MCF 10A (cell line): ENCODE measurements at regions not wholly inside any gene's neighbourhood (a gene's known extent, or its start where the extent isn't known, plus 50 kb on each side); places are given as distances from the start of the nearest gene placed in this dataset.

Source experiments
- BruUV-seq: library from RNA; stranded (reverse); fragments of 400-500 nt; replicated peaks from 2 replicates; lab custom pipeline; 2021; lab: Mats Ljungman, UMichigan
- CTCF ChIA-PET: fragments of 300-600 bp; sonication (Branson Sonifier 250); formaldehyde crosslinking; extraction: SDS; loops from one replicate; lab custom pipeline; 2021; ENCODE audit warnings: antibody characterized with exemption, inconsistent platforms; lab: Yijun Ruan, JAX
- POLR2A ChIA-PET: fragments of 300-600, 350-650 bp; sonication (Branson Sonifier 250); formaldehyde crosslinking; extraction: SDS; loops from one replicate; lab custom pipeline; 2020; ENCODE audit warnings: antibody characterized with exemption, inconsistent platforms; lab: Yijun Ruan, JAX
- DNase-seq: peaks from one replicate; pipeline ENCODE4 v3.0.0-alpha.2; 2018; ENCODE audit not compliant: unreplicated experiment
- H3K27ac Mint-ChIP-seq: one replicate; pipeline ENCODE4 v1.8.0; 2022; ENCODE audit warnings: mild to moderate bottlenecking, low read depth, mixed read lengths; ENCODE audit not compliant: unreplicated experiment
- H3K27me3 Mint-ChIP-seq: one replicate; pipeline ENCODE4 v1.8.0; 2022; ENCODE audit warnings: mixed read lengths; ENCODE audit not compliant: insufficient read depth, unreplicated experiment
- H3K36me3 Mint-ChIP-seq: one replicate; pipeline ENCODE4 v1.8.0; 2022; ENCODE audit warnings: mild to moderate bottlenecking, moderate library complexity, mixed read lengths; ENCODE audit not compliant: insufficient read depth, unreplicated experiment
- H3K4me1 Mint-ChIP-seq: one replicate; pipeline ENCODE4 v1.8.0; 2022; ENCODE audit warnings: mixed read lengths; ENCODE audit not compliant: insufficient read depth, unreplicated experiment
- H3K4me3 Mint-ChIP-seq: one replicate; pipeline ENCODE4 v1.8.0; 2022; ENCODE audit warnings: mild to moderate bottlenecking, moderate library complexity, mixed read lengths; ENCODE audit not compliant: unreplicated experiment
- H3K9me3 Mint-ChIP-seq: one replicate; pipeline ENCODE4 v1.8.0; 2022; ENCODE audit warnings: mixed read lengths; ENCODE audit not compliant: unreplicated experiment
- CTCF ChIP-seq: fragments of 200-600 bp; IDR thresholded peaks from one replicate; pipeline ENCODE4 v1.8.0; 2022; ENCODE audit warnings: antibody characterized with exemption, mild to moderate bottlenecking; ENCODE audit not compliant: unreplicated experiment
- intact Hi-C: fragments of 100-400 bp; cut with micrococcal nuclease; formaldehyde crosslinking; loops from 2 replicates; pipeline ENCODE4 v1.14.1; 2022

GRCh38 chr10:132130286-132131265 is 56.2 kb upstream of the DPYSL4 start:
- peaks cover 8% of the 10 kb centered on the region for H3K9me3 Mint-ChIP-seq
- ChIA-PET CTCF (interaction anchor here (0.7 to 0.9 kb wide), 2 partner anchors 12 to 43 kb away, joined by 3 read pairs; no protein-coding TSS in a partner anchor), POLR2A (no interaction called here)
- H3K27ac Mint-ChIP-seq: no peak overlapping the region
- no peak for TF ChIP-seq CTCF
- H3K4me1 Mint-ChIP-seq: peaks cover 5% of the 10 kb centered on the region
- DNase-seq: no peak
- H3K27me3 Mint-ChIP-seq: peaks cover 40% of the 10 kb centered on the region
- intact Hi-C loops: no loop called here
- BruUV-seq: no TSS peak
- peaks cover 7% of the 10 kb centered on the region for H3K36me3 Mint-ChIP-seq
- H3K4me3 Mint-ChIP-seq: no peak overlapping the region

GRCh38 chr10:132131581-132132420 is 54.9 kb upstream of the DPYSL4 start:
- no peak for TF ChIP-seq CTCF
- peaks cover 5% of the 10 kb centered on the region for H3K4me1 Mint-ChIP-seq
- peaks cover 8% of the 10 kb centered on the region for H3K9me3 Mint-ChIP-seq
- H3K27ac Mint-ChIP-seq: no peak overlapping the region
- no peak for DNase-seq
- intact Hi-C loops: no loop called here
- H3K36me3 Mint-ChIP-seq: peaks cover 6% of the 10 kb centered on the region
- no peak overlapping the region for H3K4me3 Mint-ChIP-seq
- CTCF ChIA-PET: interaction anchor here (0.9 kb wide), 1 partner anchor 11 kb away, joined by 3 read pairs; no protein-coding TSS in a partner anchor
- BruUV-seq: no TSS peak
- H3K27me3 Mint-ChIP-seq: peaks cover 28% of the 10 kb centered on the region
- POLR2A ChIA-PET: no interaction called here

GRCh38 chr10:132132421-132132841 is 54.3 kb upstream of the DPYSL4 start:
- CTCF ChIA-PET: no interaction called here
- POLR2A ChIA-PET: no interaction called here
- H3K4me3 Mint-ChIP-seq: no peak overlapping the region
- intact Hi-C loops: no loop called here
- BruUV-seq: no TSS peak
- no peak overlapping the region for H3K27ac Mint-ChIP-seq
- TF ChIP-seq CTCF: no peak
- H3K4me1 Mint-ChIP-seq: peaks cover 5% of the 10 kb centered on the region
- H3K27me3 Mint-ChIP-seq: peaks cover 22% of the 10 kb centered on the region
- H3K36me3 Mint-ChIP-seq: peaks cover 6% of the 10 kb centered on the region
- peak; percentile 6 for DNase-seq
- H3K9me3 Mint-ChIP-seq: peaks cover 8% of the 10 kb centered on the region

- ChIA-PET POLR2A (no interaction called here), CTCF (interaction anchor here (2.3 kb wide), 1 partner anchor 10 kb away, joined by 10 read pairs; no protein-coding TSS in a partner anchor)
- Mint-ChIP-seq H3K4me1 (peaks cover 5% of the 10 kb centered on the region), H3K27me3 (peaks cover 16% of the 10 kb centered on the region), H3K4me3 (no peak overlapping the region), H3K27ac (no peak overlapping the region), H3K36me3 (peaks cover 6% of the 10 kb centered on the region), H3K9me3 (peaks cover 8% of the 10 kb centered on the region)
- no peak for DNase-seq
- no TSS peak for BruUV-seq
- intact Hi-C loops: no loop called here
- TF ChIP-seq CTCF: no peak
Observed at GRCh38 chr10:132133005-132133404, 53.7 kb upstream of the DPYSL4 start.
